OCI-LY3 (cell line): ENCODE measurements at regions not wholly inside any gene's neighbourhood (a gene's known extent, or its start where the extent isn't known, plus 50 kb on each side); places are given as distances from the start of the nearest gene placed in this dataset.

Experiments
- CTCF ChIP-seq: fragments of 200-600, 300-600 bp; sonication (generic); IDR thresholded peaks from 2 replicates; pipeline ENCODE4 v1.5.1; 2014; ENCODE audit warnings: antibody characterized with exemption, low read length, low read depth
- EZH2phosphoT487 ChIP-seq: fragments of 200-600 bp; shearing (Covaris generic); IDR thresholded peaks from 2 replicates; pipeline ENCODE4 v1.6.1; 2018; ENCODE audit warnings: antibody characterized with exemption, mixed run types, low read depth

DNA sequence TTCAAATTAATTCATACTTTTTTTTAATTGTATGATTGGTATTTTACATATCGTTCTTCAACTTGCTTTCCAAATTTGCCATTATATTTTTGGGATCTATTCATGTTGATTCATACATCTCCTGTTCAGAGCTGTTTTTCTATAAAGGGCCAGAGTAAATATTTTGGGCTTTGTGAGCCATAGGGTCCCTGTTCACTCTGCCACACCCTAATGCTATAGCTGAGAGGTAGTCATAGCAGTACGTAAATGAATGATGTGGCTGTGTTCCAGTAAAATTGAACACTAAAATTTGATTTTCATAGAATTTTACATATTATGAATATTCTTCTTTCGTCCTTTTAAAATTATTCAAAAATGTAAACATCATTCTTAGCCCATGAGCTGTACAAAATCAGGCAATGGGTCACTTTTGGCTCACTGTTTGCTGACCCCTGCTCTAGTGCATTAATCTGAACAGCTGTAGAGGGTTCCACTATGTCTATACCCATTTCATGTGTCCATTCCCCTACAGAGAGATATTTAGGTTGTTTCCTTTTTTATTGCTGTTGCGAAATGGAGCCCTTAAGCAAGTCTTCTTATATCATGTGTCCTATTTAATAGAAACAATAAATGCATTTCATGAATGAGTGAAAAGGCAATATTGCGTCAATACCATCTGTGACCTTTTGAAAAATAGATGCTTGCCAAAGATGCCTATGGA lies 136.4 kb upstream of the SALL4 start:
- TF ChIP-seq CTCF (no peak), EZH2phosphoT487 (no peak)
